Stomach (tissue), 8 donors: ENCODE measurements at regions not wholly inside any gene's neighbourhood (a gene's known extent, or its start where the extent isn't known, plus 50 kb on each side); places are given as distances from the start of the nearest gene placed in this dataset.

Experiments used
- DNase-seq, 2 donors: peaks; one replicate each; pipeline versions ENCODE4 v3.0.0 to v3.0.0-alpha.2; 2013 to 2019
- H3K27ac ChIP-seq, 5 donors: fragments of 200-600 bp in 4 of 5; sonication (generic) in 4 of 5; one replicate each; pipeline ENCODE4 v1.5.1; 2013 to 2019; ENCODE audit warnings: mild to moderate bottlenecking in 1 of 5, moderate library complexity in 1 of 5
- H3K27me3 ChIP-seq, 3 donors: fragments of 200-600 bp; sonication (generic); one replicate each; pipeline ENCODE4 v1.5.1; 2017 to 2019; ENCODE audit warnings: mixed run types in 1 of 3
- H3K36me3 ChIP-seq, 4 donors: fragments of 200-600 bp; sonication (generic); 1 replicate in 3 of 4; 2 replicates in 1 of 4; pipeline ENCODE4 v1.5.1; 2016 to 2019
- H3K4me1 ChIP-seq, 4 donors: fragments of 200-600 bp; sonication (generic); one replicate each; pipeline ENCODE4 v1.5.1; 2016 to 2019
- H3K4me3 ChIP-seq, 4 donors: fragments of 200-600 bp; sonication (generic) in 3 of 4; one replicate each; pipeline ENCODE4 v1.5.1; 2016 to 2019; ENCODE audit warnings: mild to moderate bottlenecking in 1 of 4
- H3K9me3 ChIP-seq, 4 donors: fragments of 200-600 bp; sonication (generic); one replicate each; pipeline ENCODE4 v1.5.1; 2016 to 2019
- CTCF ChIP-seq, 7 experiments: fragments of 450-650 bp in 4 of 7; fragments of 200-600 bp in 3 of 7; sonication (generic) in 3 of 7; IDR thresholded peaks; one replicate each; pipeline ENCODE4 v1.5.1; 2016 to 2019; ENCODE audit warnings: antibody characterized with exemption in 7 of 7, control low read depth in 2 of 7, mild to moderate bottlenecking in 1 of 7
- EP300 ChIP-seq: sonication (generic); formaldehyde crosslinking; IDR thresholded peaks from one replicate; pipeline ENCODE4 v1.6.1; 2017; ENCODE audit warnings: antibody characterized with exemption
- POLR2A ChIP-seq, 4 donors: fragments of 450-650 bp; IDR thresholded peaks; one replicate each; pipeline ENCODE4 v1.6.1; 2016; ENCODE audit warnings: antibody characterized with exemption in 4 of 4, control low read depth in 2 of 4, mild to moderate bottlenecking in 1 of 4, moderate library complexity in 1 of 4
- POLR2AphosphoS5 ChIP-seq, 3 donors: sonication (generic); formaldehyde crosslinking; IDR thresholded peaks; one replicate each; pipeline ENCODE4 v1.6.1; 2016; ENCODE audit warnings: antibody characterized with exemption in 3 of 3
- WGBS, 5 donors: extraction: QIAGEN DNeasy Blood & Tissue Kit in 3 of 5; methylation state at CpG; one replicate each; pipeline versions ENCODE4 v1.1.5 to v1.1.7; 2013 to 2018; 5-methylcytosine and 5-hydroxymethylcytosine counted together
- intact Hi-C: fragments of 100-400 bp; cut with DNase I; formaldehyde crosslinking; loops from one replicate; pipeline ENCODE4 v1.15.1; 2023; ENCODE audit warnings: low total_unique reads
- donor health status: healthy with polysubstance abuse.
- donor health status: Bipolar disorder and iron deficiency.
- donor health status: healthy.

- H3K4me1 ChIP-seq: peaks cover 17 to 24% (median 22%) of the 10 kb centered on the region in 4 donors
- no peak for TF ChIP-seq EP300
- TF ChIP-seq POLR2A (IDR thresholded peaks at IDR 0.05): no peak
- no peak for TF ChIP-seq POLR2AphosphoS5 (IDR thresholded peaks at IDR 0.05)
- TF ChIP-seq CTCF (IDR thresholded peaks at IDR 0.05): no peak
- 40 to 54% (median 46%) methylated on average over 6 of the region's 6 CpGs for WGBS, 5 donors
- intact Hi-C loops: no loop called here
- no peaks in the 10 kb centered on the region for H3K9me3 ChIP-seq
- peak overlapping the region in 1 of 5 donors; percentile 81 for H3K27ac ChIP-seq
- peak overlapping the region in 1 of 4 donors; percentile 54 for H3K4me3 ChIP-seq
- H3K36me3 ChIP-seq: no peaks in the 10 kb centered on the region
- DNase-seq: peak in 1 of 2 donors; percentile 65
- H3K27me3 ChIP-seq: peaks cover 4 to 62% (median 42%) of the 10 kb centered on the region in 3 donors
These were observed 161.9 kb upstream of the SIX2 start for GRCh38 chr2:45171136-45171501.

GRCh38 chr2:45170191-45171135, 161.2 kb upstream of the SIX2 start:
- H3K9me3 ChIP-seq: no peaks in the 10 kb centered on the region
- 34 to 50% (median 38%) methylated on average over 43 to 56 of the region's 56 CpGs for WGBS, 5 donors
- intact Hi-C loops: no loop called here
- H3K4me3 ChIP-seq: peak overlapping the region; percentile 47 to 72 (median 58)
- H3K27ac ChIP-seq: peak overlapping the region in 2 of 5 donors; percentile 43 to 81
- peaks cover 4 to 68% (median 47%) of the 10 kb centered on the region in 3 donors for H3K27me3 ChIP-seq
- peak in 1 of 2 donors; percentile 41 for DNase-seq
- no peaks in the 10 kb centered on the region for H3K36me3 ChIP-seq
- no peak for TF ChIP-seq POLR2AphosphoS5 (IDR thresholded peaks at IDR 0.05)
- TF ChIP-seq EP300: no peak
- no peak for TF ChIP-seq POLR2A (IDR thresholded peaks at IDR 0.05)
- no peak for TF ChIP-seq CTCF (IDR thresholded peaks at IDR 0.05)
- peaks cover 17 to 24% (median 22%) of the 10 kb centered on the region in 4 donors for H3K4me1 ChIP-seq

GRCh38 chr2:45169339-45170190, 160.3 kb upstream of the SIX2 start:
- Histone ChIP-seq H3K9me3 (no peaks in the 10 kb centered on the region), H3K27me3 (peaks cover 4 to 77% (median 47%) of the 10 kb centered on the region in 3 donors), H3K4me3 (peak overlapping the region; percentile 47 to 72 (median 58)), H3K36me3 (no peaks in the 10 kb centered on the region), H3K27ac (peak overlapping the region in 4 of 5 donors; percentile 38 to 81 (median 43)), H3K4me1 (peaks cover 17 to 24% (median 22%) of the 10 kb centered on the region in 4 donors)
- intact Hi-C loops: no loop called here
- no peak for TF ChIP-seq EP300
- TF ChIP-seq CTCF (IDR thresholded peaks at IDR 0.05): no peak
- no peak for TF ChIP-seq POLR2AphosphoS5 (IDR thresholded peaks at IDR 0.05)
- no peak for TF ChIP-seq POLR2A (IDR thresholded peaks at IDR 0.05)
- DNase-seq: peak in 1 of 2 donors; percentile 63
- 2 to 5% (median 3%) methylated on average over 57 to 95 of the region's 95 CpGs for WGBS, 5 donors
